Nucleus accumbens (tissue), 56 donors: ENCODE measurements at regions not wholly inside any gene's neighbourhood (a gene's known extent, or its start where the extent isn't known, plus 50 kb on each side); places are given as distances from the start of the nearest gene placed in this dataset.

Experiments used
- DNase-seq, 56 donors: peaks; one replicate each; lab custom pipeline; 2025; lab: John Stamatoyannopoulos, UW

DNA sequence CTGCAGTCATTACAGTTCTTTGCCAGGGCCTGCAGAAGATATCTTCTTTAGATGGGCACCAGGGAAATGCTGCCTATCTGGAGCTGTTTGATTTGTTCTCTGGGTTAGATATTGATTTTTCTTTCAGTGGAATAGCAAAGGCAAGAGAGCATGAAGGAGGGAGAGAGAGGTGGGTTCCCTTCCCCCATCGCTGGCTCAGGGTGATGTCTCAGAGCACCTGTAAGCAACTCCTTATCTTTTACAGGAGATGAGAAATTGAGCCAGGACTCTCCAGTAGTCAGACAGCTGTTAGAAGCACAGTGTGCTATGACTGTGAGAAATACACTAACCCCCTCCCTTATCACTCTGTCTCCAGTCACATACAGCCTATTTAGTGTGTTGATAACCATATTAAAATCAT is 89.3 kb upstream of the SLC24A5 start:
- DNase-seq, result no peak

DNA sequence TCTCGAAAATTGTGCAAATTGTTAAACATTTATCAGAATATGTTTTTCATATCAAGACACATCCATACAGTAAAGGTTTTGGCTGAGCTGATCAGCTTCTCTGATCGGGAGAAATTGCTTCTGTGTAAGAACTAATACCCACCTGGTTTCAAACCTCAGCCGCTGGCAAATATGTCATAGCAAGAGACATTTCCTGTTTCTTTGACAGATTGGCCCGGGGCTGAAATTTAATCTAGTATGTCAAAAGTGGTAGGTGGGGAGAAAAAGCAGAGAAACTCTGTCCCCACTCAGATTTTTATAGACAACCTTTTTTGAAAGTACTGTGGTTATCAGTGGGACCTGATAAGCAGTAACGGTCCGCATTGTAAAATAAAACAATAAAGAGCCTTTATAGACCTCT is 88.8 kb upstream of the SLC24A5 start:
- DNase-seq, result no peak

DNA sequence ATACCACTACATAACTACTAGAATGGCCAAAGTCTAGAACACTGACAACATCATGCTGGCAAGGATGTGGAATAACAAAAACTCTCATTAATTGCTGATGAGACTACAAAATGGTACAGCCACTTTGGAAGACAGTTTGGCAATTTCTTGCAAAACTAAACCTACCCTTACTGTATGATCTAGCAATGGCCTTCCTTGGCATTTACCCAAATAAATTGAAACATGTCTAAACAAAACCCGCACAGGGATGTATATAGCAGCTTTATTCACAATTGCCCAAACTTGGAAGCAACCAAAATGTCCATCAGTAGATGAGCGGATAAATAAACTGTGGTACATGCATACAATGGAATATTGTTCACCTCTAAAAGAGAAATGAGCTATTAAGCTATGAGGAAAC is 87.9 kb upstream of the SLC24A5 start:
- DNase-seq, result no peak

DNA sequence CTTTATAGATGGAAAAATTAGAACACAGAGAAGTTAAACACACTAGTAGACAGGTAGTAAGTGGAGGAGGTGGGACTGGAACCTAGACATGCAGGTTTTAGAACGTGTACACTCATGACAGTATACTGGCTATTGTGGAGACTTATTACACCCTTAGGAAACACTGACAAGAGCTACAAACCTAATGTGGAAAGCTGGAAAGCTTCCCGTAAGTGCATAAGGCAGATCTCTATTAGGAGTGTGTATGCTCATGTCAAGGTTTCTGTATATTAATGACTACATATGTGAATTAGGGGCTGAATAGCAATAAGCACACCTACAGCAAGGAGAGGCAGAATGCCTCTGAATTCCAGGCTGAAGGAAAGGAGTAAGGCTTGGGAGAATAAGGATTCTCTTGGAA is 82.6 kb upstream of the SLC24A5 start:
- no peak for DNase-seq

DNA sequence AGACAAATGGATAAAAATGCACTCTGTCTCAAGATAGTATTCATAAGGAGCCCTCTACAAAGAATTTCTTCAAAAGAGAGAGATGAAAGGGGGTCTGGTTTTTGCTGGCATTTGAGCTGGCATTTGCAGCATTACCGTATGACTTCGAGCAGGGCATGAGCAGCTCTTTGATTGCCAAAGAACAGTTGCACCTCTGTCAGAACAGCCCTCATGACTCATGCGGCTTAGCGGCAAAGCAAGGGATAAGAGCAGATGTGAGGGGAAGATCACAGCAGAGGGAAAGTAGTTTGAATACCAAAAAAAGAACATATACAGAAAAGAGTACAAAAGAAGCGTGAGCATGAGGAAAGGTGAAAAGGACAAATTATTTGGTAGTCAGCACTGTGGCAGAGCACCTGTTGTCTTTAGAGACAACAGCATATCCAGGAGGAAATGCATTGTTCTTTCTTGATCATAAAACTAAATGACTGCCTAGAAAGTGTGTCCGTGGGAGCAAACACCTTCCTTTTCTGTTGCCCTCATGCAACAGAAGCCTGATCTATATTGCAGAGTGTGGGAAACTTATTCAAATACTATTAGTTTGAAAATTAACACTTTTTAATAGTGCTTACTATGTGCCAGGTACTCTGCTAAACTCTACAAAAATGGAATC is 80.5 kb upstream of the SLC24A5 start:
- DNase-seq, result peak in 23 of 56 donors; percentile 1 to 57 (median 14)

DNA sequence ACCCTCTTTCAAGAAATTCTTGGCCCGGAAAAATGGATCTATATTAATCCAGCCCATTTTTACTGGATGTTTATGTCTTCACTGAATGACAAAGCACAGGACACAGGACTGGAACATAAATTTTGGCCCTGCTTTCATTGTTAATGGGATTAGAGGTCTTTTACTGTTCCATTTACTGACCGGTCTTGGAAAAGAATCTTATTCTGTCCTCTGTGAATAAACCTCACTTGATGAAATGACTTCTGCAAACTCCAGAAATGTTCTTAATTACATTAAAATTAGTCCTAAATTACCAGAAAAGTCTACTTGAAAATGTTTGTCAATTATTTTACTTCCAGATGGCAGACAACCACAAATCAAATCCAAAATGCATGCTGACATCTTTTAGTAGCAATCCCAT is 79.3 kb upstream of the SLC24A5 start:
- DNase-seq, result no peak

DNA sequence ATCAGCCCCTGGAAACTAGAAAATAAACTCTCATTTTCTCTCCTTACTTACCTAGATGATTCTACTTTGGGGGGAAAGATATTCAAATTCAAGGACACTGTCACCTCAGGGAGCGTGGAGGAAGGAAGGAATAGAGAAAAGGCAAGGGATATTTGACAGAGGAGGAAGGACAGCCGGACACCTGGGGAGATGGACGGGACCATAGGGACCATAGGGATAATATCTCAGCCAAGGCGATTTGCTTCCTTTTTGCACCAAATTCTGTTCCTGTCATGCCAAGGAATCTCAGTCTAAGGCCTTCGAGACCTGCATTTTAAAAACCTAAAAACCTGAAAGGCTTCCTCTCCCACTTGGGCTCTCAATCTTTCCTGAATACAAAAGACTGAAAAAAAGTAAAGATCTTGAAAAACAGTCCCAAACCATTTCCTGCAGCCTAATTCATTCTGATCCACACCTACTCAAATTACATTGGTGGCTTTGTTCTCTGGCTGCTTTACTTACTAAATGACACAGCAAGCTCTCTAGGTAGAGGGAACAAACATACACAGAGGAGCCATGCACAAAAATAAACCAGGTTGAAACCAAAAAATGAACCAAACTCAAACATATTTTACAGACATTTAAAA is 73.9 kb upstream of the SLC24A5 start:
- DNase-seq, result no peak

DNA sequence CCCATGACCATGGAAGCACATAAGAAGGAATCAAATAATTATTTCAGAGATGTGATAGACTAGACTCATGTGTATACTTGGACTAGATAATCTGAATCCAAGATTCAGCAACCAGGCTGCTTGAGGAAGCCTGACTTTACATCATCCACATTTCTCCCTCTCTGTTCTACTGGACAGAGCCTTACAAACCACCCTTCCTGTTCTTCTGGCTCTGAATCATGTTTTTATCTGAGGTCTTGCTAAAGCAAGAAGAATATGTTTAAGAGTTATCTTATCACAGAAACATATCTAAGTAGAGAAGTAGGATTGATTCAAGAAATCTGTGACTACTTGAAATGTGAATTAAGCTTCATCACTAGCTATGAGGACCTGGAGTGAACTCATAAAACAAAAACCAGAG is 71.1 kb upstream of the SLC24A5 start:
- DNase-seq, result no peak

DNA sequence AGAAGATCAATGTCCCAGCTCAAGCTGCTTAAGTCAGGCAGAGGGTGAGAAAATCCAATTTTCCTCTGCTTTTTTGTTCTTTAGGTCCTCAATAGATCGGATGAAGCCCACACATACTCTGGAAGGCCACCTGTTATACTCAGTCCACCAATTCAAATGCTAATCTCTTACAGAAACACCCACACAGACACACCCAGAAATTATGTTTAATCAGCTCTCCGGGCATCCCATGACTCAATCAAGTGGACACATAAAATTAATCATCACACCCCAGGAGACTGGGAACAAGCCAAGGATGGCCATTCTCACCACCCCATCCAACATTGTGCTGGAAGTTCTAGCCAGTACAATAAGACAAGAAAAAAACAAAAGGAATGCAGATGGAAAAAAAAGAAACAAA is 67.8 kb upstream of the SLC24A5 start:
- no peak for DNase-seq

DNA sequence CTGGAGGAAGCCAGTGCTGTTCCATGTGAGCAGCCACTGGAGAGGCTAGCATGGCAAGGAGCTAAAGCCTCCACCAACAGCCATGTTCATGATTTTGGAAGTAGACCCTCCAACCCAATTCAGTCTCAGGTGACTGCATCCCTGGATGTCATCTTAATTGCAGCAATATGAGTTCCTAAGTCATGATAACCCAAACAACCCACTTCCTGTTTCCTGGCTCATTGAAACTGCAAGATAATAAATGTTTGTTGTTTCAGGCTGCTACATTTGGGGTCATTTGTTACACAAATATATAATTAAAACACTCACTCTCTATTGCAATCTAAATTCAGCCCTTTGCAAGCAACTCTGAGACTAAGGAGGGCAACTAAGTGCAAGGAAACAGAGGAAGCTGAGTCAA is 62.4 kb upstream of the SLC24A5 start:
- DNase-seq, result no peak

DNA sequence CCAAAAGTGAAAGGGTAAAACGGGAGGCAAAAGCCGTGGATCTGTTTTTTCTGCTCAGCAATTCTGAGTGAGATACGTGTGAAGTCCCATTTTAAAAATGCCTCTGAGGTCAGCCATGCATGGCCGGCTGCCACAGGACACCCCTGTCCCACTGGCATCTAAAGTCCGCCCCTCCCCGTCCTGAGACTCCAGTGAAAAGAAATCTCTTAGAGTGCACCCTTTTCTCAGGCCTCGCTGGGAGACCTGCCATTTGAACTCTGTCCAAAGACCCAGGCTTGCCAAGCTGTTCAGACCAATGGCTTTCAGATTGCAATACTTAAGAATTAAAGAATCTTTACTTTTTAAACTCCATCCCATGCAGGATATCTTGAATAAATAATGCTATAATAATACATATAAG is 61.0 kb upstream of the SLC24A5 start:
- peak in 50 of 56 donors; percentile 2 to 85 (median 32) for DNase-seq

DNA sequence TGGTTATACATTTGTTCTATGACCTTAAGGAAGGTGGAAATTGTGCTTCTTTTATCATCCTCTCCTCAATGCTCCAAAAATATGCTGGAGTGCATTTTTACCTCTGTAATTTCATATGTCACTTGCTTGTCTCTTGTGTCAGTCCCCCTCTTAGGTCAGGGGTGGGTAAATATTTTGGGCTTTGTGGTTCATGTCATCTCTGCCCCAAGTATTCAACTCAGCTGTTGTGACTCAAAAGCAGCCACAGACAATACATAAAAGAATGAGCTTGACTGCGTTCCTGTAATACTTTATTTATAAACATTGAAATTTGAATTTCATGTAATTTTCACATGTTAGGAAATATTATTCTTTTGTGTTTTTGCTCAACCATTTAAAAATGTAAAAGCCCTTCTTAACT is 60.4 kb upstream of the SLC24A5 start:
- DNase-seq, result no peak

DNA sequence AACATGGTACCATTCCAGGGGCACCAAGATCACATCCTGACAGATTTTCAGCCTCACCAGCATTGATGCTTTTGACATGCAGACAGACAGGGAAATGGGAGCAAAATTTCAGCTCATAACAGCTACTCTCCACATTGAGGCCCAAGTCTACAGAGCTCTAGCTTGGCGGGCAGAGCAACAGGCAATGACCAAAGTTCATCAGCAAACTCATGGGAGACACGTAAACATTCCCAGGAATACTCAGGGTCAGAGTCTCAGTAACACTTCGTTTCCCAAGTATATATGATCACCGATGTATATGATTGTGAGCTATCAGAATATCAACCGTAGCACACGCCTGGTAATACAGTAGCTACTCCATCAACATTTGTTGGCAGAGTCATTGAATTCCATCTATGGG is 59.2 kb upstream of the SLC24A5 start:
- DNase-seq, result no peak

DNA sequence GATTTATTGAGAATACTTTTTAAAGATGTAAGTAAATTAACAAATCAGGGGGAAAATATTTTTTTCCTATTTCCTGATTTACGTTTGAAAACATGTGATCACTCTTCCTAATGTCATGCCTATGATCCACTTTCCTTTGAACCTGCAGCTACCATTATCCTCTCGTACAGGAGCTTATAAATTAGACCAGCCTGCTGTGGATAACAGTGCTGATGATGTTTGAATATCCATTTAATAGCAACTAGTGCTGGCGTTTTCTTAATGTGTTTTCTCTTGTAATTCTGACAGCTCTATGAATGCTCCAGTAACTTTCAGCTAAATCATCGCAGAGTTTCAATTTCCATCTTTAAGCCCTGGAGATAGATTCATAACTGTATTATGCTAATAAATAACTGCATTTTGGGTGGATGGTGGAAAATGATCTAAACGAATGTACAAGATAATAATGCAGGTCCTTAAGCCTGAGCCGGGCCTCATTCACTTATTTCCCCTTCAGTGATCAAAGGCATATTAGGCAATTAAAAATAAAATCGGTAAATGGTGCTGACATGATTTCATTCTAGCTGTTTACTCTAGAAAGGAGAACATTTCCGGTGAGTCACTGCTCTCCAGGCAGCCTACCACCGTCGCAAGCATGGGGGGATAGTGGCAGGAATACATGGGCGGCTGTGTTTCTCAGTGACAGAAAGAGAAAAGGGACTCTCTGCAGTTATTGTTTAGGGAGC is 58.5 kb upstream of the SLC24A5 start:
- no peak for DNase-seq

DNA sequence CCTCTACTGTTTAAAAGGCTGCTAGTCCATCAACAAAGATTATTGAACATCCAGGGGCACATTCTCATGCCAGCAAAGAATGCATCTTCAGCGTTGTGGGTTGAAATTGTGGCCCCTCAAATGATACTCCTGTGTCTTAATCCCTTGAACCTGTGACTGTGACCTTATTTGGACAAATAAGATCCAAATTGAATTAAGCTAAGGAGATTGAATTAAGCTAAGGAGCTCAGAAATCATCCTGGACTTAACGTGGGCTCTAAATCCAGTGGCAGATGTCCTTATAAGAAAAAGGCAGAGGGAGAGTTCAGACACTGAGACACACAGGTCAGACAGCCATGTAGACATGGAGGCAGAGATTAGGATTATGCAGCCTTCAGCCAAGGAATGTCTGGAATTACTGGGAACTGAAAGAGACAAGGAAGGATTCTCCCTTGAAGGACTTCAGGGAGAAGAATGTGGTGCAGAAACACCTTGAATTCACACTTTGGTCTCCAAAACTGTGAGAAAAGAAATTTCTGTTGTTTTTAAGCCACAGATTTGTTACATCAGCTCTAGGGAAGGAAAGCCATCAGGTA is 57.3 kb upstream of the SLC24A5 start:
- DNase-seq, result no peak

DNA sequence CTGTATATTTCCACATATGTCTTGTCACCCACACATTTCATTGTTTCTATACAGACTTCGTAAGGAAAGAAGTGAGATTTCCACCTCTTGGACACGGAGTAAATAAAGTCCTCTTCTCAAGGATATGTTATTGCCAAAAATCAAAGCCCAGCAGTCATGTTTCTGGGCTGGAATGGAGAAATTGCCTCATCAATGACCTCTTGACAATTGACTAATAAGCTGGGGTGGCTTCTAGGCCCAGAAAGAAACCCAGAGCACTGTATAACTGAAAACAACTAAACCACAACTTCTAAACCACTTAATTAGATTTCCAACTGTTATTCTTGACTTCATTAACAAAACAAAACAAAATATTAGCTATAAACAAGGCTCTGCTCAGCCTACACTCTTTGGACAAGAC is 56.4 kb upstream of the SLC24A5 start:
- DNase-seq, result no peak

DNA sequence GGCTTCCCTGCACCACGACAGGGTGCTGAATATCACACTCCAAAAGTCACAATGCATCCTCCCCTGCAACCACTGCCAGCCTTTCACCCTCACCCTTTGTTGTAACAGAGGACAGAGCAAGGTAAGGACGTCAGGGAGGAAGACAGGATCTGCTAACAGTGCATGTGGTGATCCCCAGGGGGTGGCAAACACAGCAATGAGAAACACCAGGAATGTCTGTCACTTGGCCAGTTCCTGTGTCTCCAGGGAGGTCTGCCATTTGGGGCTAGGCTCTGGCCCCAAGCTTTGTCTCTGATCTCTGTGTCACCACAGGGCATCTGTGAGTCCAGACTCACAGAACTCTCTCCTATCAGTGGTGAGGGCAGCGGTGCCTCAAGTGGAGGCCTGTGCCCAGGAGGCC is 54.3 kb upstream of the SLC24A5 start:
- DNase-seq, result no peak
